HG03196 (cell line): ENCODE measurements at regions not wholly inside any gene's neighbourhood (a gene's known extent, or its start where the extent isn't known, plus 50 kb on each side); places are given as distances from the start of the nearest gene placed in this dataset.

Experiments
- ATAC-seq: cut with Tn5 transposase; IDR thresholded peaks from one replicate; pipeline ENCODE4 v1.9.1; 2021; ENCODE audit not compliant: unreplicated experiment

DNA sequence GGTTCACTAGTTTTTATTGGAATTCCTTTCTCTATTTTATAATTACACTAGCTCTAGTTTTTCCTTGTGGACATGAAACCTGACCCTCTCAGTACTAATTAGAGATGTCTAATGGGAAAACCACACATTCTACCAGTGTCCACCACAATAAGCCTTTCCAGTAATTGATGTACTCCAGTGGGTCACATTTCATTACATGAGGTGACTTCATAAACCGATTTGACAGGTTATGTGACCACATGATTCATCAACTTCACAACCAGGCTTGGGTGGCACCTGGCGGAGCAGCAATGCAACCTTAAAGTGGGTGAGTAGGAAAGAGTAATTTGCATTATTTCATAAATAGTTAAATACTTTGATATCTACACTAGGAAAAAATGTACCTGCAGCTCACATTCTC, 284.2 kb upstream of the ADAMTS16 start:
- ATAC-seq = no peak

DNA sequence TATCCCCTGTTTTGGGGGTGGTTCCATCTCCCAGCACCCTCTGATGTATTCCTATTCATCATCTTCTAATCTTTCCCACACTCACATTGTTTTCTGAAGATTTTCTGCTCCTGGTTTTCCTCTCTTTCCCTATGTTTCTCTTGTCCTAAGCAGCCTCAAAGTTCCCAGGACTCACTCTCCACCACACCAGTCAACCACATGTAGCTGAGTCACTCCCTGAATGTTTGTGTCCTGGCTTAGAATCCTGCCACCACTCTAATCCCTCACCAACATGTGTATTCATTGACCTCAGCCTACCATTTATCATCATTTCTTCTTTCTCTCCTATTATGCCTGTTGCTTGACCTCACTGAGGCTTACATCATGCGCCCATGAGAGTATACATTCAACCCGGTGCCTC, 282.4 kb upstream of the ADAMTS16 start:
- ATAC-seq = no peak

DNA sequence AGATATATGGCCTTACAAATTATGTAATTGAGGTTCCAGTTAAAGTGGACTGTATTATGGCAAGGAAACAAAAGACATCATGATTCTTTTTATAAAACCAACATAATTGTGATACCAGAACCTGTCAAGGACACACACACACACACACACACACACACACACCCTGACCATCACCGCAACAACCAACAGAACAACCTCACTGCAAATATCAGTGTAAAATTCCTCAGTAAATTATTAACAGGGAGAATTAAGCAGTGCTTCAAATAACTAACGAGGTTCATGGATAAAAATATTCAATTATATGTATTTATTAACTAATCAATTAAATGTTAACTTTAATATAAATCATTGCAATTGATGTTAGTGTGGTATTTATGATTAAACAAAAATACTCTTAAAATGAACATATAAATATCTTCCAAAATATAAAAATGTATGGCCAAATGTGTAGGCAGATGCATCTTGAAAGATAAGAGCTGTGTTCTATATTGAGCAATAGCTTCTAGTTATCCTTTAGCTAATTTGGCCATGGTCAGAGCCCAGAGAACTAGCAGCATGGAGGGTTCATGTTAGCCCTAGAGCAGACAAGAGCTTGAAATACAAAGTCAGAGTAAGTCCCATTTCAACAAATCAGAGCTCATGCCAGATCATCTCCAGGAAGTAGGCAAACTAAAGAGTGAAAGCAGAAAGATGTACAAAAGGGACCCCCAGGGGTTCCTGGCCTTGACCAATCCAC, 280.5 kb upstream of the ADAMTS16 start:
- no peak for ATAC-seq

- ATAC-seq = no peak
Measured at GRCh38 chr5:4860631-4861030, 279.5 kb upstream of the ADAMTS16 start.

- no peak for ATAC-seq
Measured at GRCh38 chr5:4862500-4862899, 277.6 kb upstream of the ADAMTS16 start.

DNA sequence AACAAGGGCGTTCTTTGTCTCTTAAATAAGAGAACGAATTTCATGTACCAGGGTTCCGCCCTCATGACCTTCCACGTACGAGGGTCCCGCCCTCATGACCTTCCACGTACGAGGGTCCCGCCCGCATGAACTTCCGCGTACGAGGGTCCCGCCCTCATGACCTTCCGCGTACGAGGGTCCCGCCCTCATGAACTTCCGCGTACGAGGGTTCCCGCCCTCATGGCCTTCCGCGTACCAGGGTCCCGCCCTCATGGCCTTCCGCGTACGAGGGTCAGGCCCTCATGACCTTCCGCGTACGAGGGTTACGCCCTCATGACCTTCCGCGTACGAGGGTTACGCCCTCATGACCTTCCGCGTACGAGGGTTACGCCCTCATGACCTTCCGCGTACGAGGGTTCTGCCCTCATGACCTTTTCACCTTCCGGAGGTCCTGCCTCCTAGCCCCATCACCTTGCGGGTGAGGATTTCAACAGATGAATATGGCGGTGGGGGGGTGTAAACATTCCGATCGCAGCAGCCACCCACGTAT, 273.9 kb upstream of the ADAMTS16 start:
- ATAC-seq = no peak

- no peak for ATAC-seq
Measured at GRCh38 chr5:4866817-4867216, 273.3 kb upstream of the ADAMTS16 start.

DNA sequence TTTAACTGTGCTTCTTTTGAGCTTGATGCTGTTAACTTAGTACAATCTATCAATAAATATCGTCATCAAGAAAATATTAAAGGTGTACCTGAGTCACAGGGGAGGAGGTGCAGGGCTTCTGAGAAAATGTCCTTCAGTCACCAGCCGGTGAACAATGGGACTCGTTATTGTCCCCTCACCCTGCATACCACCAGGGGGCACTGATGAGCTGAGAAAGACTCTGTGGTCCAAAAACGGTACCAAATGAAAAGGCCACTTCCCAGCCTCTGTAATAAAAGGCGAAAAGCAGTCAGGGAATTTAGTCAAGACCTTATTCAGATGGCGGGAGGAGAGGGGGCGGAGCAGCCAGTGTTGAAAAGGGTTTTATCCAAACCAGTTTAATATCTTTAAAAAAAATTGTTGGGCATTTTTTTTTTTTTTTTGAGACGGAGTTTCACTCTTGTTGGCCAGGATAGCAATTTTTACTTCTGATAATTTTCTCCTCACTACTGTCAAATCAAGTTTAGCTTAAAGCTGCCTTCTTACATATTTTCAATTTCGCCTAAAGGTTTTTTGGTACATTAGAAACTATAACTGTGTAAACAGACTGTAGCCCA, 271.9 kb upstream of the ADAMTS16 start:
- no peak for ATAC-seq

GRCh38 chr5:4873652-4874051, 266.5 kb upstream of the ADAMTS16 start:
- no peak for ATAC-seq

- ATAC-seq = no peak
Measured at GRCh38 chr5:4874097-4874496, 266.0 kb upstream of the ADAMTS16 start.

DNA sequence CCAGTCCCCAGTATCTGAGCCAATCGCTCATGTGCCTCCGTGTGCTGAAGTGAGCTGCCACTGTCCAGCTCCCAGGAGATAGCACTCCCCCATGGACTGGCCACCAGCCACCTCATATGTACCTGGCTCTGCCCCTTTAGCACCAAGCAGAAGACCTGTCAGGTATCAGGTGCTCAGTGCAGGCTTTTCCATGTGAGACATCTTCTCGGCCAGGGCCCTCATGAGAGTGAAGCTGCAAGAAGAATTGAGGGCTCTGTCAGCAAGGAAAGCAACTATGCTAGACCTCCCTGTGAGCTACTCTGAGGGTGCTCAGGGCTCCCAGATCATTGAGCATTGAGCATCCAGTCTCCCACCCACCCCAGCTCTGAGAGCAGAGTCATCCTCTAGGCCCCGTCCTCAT, 264.2 kb upstream of the ADAMTS16 start:
- no peak for ATAC-seq

DNA sequence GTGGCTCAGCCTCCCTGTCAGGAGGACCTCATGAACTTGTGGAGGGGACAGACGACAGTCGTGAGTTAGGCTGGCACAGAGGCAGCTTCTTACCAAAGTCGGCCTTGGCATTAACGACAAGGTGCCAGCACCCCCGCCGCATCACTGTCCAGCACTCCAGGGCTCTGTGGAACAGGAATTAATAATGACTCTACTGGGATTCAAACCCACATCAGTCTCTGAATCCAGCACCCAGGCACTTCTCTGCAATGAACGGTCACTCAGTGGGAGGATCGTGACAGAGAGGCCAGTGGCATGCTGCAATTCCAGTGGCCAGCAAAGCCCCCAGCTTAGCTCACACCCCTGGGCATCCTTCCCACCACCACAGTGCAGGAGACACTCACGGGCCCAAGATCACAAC, 263.3 kb upstream of the ADAMTS16 start:
- ATAC-seq = no peak

- ATAC-seq = no peak
Measured at GRCh38 chr5:4877579-4877978, 262.6 kb upstream of the ADAMTS16 start.

DNA sequence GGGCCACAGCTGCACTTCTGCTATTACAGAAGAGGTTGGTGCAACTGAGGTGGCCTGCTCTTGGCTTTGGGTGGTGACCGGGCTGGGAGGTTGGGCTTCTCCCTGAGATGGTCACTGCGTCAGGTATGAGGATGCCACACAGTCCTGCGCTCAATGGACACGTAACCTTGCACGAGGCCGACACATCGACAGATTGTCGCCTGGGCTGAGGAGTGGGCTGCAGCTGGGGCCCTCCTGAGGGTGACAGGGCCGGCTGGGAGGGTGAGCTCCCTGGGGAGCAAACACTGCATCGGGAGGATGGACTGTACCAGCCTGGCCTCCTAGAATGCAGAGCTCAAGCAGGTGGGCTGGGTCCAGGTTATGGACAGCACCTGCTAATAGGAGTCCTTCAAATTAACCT, 261.1 kb upstream of the ADAMTS16 start:
- no peak for ATAC-seq

GRCh38 chr5:4879693-4880303, 260.3 kb upstream of the ADAMTS16 start:
- ATAC-seq = peak; percentile 55

- no peak for ATAC-seq
Measured at GRCh38 chr5:4880304-4880741, 259.8 kb upstream of the ADAMTS16 start.

GRCh38 chr5:4881366-4882002, 258.6 kb upstream of the ADAMTS16 start:
- no peak for ATAC-seq

DNA sequence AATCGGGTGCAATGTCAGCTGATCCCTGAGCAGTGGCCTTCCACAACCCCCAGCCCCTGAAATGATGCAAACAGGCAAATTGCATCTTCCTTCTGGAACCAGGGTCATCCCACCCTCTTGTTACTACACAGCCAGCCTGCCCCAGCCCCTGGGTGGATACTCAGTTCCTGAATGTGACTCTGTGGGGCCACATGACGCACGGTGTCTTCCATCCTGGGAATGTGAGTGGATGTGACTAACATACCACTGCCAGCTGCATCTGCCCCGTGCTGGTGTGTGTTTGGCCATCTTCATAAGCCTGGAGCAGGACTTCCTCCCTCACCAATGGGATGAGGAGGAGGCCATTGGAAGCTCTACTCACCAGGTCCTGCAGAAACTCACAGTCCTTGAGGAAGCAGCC, 257.9 kb upstream of the ADAMTS16 start:
- ATAC-seq = no peak

- no peak for ATAC-seq
Measured at GRCh38 chr5:4883360-4883759, 256.8 kb upstream of the ADAMTS16 start.

DNA sequence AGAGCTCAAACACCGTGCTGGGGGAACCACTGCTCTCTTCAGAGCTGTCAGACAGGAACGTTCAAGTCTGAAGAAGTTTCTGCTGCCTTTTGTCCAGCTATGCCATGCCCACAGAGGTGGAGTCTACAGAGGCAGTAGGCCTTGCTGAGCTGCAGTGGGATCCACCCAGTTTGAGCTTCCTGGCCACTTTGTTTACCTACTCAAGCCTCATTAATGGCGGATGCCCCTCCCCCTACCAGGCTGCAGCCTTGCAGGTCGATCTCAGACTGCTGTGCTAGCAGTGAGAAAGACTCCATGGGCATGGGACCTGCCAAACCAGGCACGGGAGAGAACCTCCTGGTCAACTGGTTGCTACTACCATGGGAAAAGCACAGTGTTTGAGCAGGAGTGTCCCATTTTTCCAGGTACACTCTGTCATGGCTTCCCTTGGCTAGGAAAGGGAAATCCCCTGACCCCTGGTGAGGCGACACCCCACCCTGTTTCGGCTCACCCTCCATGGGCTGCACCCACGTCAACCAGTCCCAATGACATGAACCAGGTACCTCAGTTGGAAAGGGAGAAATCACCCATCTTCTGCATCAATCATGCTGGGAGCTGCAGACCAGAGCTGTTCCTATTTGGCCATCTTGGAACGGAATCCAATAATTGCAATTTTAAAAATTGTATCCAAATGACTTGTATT, 246.9 kb upstream of the ADAMTS16 start:
- no peak for ATAC-seq

- no peak for ATAC-seq
Measured at GRCh38 chr5:4896328-4896727, 243.8 kb upstream of the ADAMTS16 start.
